ENCODE measurements at regions not wholly inside any gene's neighbourhood (a gene's known extent, or its start where the extent isn't known, plus 50 kb on each side); places are given as distances from the start of the nearest gene placed in this dataset.

- intact Hi-C loops (cut with DNase I), result no loop called here
- Histone ChIP-seq H3K27me3 (no peaks in the 10 kb centered on the region), H3K4me1 (peaks cover 5 to 6% of the 10 kb centered on the region in 2 donors), H3K4me3 (replicated peaks in 1 of 3) (peak overlapping the region in 2 of 3 donors; percentile 8 to 22), H3K36me3 (no peaks in the 10 kb centered on the region), H3K27ac (peak overlapping the region; percentile 24 to 49 (median 40)), H3K9me3 (no peaks in the 10 kb centered on the region)
- peak; percentile 33 to 48 for DNase-seq
- TF ChIP-seq, protein P1, sequence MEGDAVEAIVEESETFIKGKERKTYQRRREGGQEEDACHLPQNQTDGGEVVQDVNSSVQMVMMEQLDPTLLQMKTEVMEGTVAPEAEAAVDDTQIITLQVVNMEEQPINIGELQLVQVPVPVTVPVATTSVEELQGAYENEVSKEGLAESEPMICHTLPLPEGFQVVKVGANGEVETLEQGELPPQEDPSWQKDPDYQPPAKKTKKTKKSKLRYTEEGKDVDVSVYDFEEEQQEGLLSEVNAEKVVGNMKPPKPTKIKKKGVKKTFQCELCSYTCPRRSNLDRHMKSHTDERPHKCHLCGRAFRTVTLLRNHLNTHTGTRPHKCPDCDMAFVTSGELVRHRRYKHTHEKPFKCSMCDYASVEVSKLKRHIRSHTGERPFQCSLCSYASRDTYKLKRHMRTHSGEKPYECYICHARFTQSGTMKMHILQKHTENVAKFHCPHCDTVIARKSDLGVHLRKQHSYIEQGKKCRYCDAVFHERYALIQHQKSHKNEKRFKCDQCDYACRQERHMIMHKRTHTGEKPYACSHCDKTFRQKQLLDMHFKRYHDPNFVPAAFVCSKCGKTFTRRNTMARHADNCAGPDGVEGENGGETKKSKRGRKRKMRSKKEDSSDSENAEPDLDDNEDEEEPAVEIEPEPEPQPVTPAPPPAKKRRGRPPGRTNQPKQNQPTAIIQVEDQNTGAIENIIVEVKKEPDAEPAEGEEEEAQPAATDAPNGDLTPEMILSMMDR (IDR thresholded peaks at IDR 0.05), result no peak
- no peak for TF ChIP-seq POLR2A (IDR thresholded peaks at IDR 0.05)
- 24 to 29% methylated on average over 21 of the region's 21 CpGs for WGBS, 2 donors
Measured at GRCh38 chr11:70825893-70826540, 426.4 kb downstream of the SHANK2 start.

GRCh38 chr11:70826541-70827335 lies 425.6 kb downstream of the SHANK2 start:
- H3K27me3 ChIP-seq, result no peaks in the 10 kb centered on the region
- DNase-seq, result peak; percentile 82
- H3K27ac ChIP-seq, result peak overlapping the region; percentile 24 to 49 (median 40)
- intact Hi-C loops (cut with DNase I), result no loop called here
- peaks cover 5 to 6% of the 10 kb centered on the region in 2 donors for H3K4me1 ChIP-seq
- 14 to 17% methylated on average over 29 to 35 of the region's 35 CpGs for WGBS, 2 donors
- H3K9me3 ChIP-seq, result no peaks in the 10 kb centered on the region
- no peaks in the 10 kb centered on the region for H3K36me3 ChIP-seq
- no peak for TF ChIP-seq POLR2A (IDR thresholded peaks at IDR 0.05)
- TF ChIP-seq, protein P1 (IDR thresholded peaks at IDR 0.05), result no peak
- peak overlapping the region in 2 of 3 donors; percentile 8 to 22 for H3K4me3 ChIP-seq (replicated peaks in 1 of 3)

- 45 to 47% methylated on average over 3 to 17 of the region's 20 CpGs for WGBS, 2 donors
- H3K4me1 ChIP-seq, result peaks cover 7 to 8% of the 10 kb centered on the region in 2 donors
- peak; percentile 65 to 76 for DNase-seq
- TF ChIP-seq, protein P1 (IDR thresholded peaks at IDR 0.05), result no peak
- no peak for TF ChIP-seq POLR2A (IDR thresholded peaks at IDR 0.05)
- no peak overlapping the region for H3K4me3 ChIP-seq (replicated peaks in 1 of 3)
- no peaks in the 10 kb centered on the region for H3K36me3 ChIP-seq
- no peak overlapping the region for H3K27ac ChIP-seq
- intact Hi-C loops (cut with DNase I), result no loop called here
- H3K27me3 ChIP-seq, result no peaks in the 10 kb centered on the region
- no peaks in the 10 kb centered on the region for H3K9me3 ChIP-seq
Measured at GRCh38 chr11:70828593-70829082, 423.7 kb downstream of the SHANK2 start.

- TF ChIP-seq, protein P1 (IDR thresholded peaks at IDR 0.05), result no peak
- no peak for TF ChIP-seq POLR2A (IDR thresholded peaks at IDR 0.05)
- intact Hi-C loops (cut with DNase I), result no loop called here
- no peaks in the 10 kb centered on the region for H3K9me3 ChIP-seq
- no peak overlapping the region for H3K27ac ChIP-seq
- H3K4me3 ChIP-seq (replicated peaks in 1 of 3), result no peak overlapping the region
- DNase-seq, result no peak
- H3K27me3 ChIP-seq, result no peaks in the 10 kb centered on the region
- no peaks in the 10 kb centered on the region for H3K36me3 ChIP-seq
- 91 to 97% methylated on average over 6 to 10 of the region's 18 CpGs for WGBS, 2 donors
- peaks cover 13 to 15% of the 10 kb centered on the region in 2 donors for H3K4me1 ChIP-seq
Measured at GRCh38 chr11:70829134-70829885, 423.1 kb downstream of the SHANK2 start.

Measured in thyroid gland (tissue), 4 donors.